CD4-positive, CD25-positive, alpha-beta regulatory T cell (primary cell): ENCODE measurements at regions not wholly inside any gene's neighbourhood (a gene's known extent, or its start where the extent isn't known, plus 50 kb on each side); places are given as distances from the start of the nearest gene placed in this dataset.

Source experiments
- ATAC-seq, 2 donors: fragments of 150-1000 bp; cut with Tn5 transposase; one replicate each; pipeline ENCODE4 v1.10.0; 2021; ENCODE audit warnings: low read depth in 2 of 2, moderate number of reproducible peaks in 2 of 2, moderate library complexity in 1 of 2
- DNase-seq, 3 donors: peaks; one replicate each; pipeline versions ENCODE4 v3.0.0 to v3.0.0-alpha.2; 2012 to 2022; ENCODE audit warnings: mixed read lengths in 1 of 3
- H3K27ac ChIP-seq: one replicate; pipeline ENCODE4 v1.7.0; 2013; ENCODE audit warnings: mild to moderate bottlenecking, low read length; ENCODE audit not compliant: insufficient read depth, poor library complexity, severe bottlenecking
- H3K27me3 ChIP-seq: one replicate; pipeline ENCODE4 v1.7.0; 2013; ENCODE audit warnings: low read length; ENCODE audit not compliant: control insufficient read depth, insufficient read depth
- H3K36me3 ChIP-seq: one replicate; pipeline ENCODE4 v1.7.0; 2013; ENCODE audit warnings: mild to moderate bottlenecking, low read length, moderate library complexity; ENCODE audit not compliant: control insufficient read depth, insufficient read depth
- H3K4me1 ChIP-seq: 2 replicates; pipeline ENCODE4 v1.7.0; 2013; ENCODE audit warnings: mild to moderate bottlenecking, low read length; ENCODE audit not compliant: insufficient read depth, control insufficient read depth, poor library complexity, severe bottlenecking
- H3K4me3 ChIP-seq: one replicate; pipeline ENCODE4 v1.7.0; 2013; ENCODE audit warnings: low read depth, mild to moderate bottlenecking, low read length, moderate library complexity
- H3K9me3 ChIP-seq, 2 experiments: 1 replicate in 1 of 2; 2 replicates in 1 of 2; pipeline ENCODE4 v1.7.0; 2013; ENCODE audit warnings: low read length in 2 of 2, mild to moderate bottlenecking in 1 of 2, moderate library complexity in 1 of 2; ENCODE audit not compliant: control insufficient read depth in 2 of 2
- H3K27ac Mint-ChIP-seq, 3 donors: one replicate each; pipeline ENCODE4 v1.8.0; 2020 to 2022; ENCODE audit warnings: mild to moderate bottlenecking in 3 of 3, mixed read lengths in 3 of 3, moderate library complexity in 2 of 3
- H3K27me3 Mint-ChIP-seq: one replicate; pipeline ENCODE4 v1.8.0; 2022; ENCODE audit warnings: mild to moderate bottlenecking, mixed read lengths
- H3K36me3 Mint-ChIP-seq: one replicate; pipeline ENCODE4 v1.8.0; 2020; ENCODE audit warnings: mixed read lengths
- H3K4me1 Mint-ChIP-seq, 4 donors: one replicate each; pipeline ENCODE4 v1.8.0; 2020 to 2022; ENCODE audit warnings: mixed read lengths in 4 of 4, mild to moderate bottlenecking in 1 of 4
- H3K4me3 Mint-ChIP-seq, 4 donors: one replicate each; pipeline ENCODE4 v1.8.0; 2020 to 2022; ENCODE audit warnings: mild to moderate bottlenecking in 4 of 4, mixed read lengths in 4 of 4, moderate library complexity in 3 of 4
- H3K9me3 Mint-ChIP-seq, 7 donors: one replicate each; pipeline ENCODE4 v1.8.0; 2020 to 2022; ENCODE audit warnings: mixed read lengths in 7 of 7, mild to moderate bottlenecking in 3 of 7, moderate library complexity in 2 of 7

DNA sequence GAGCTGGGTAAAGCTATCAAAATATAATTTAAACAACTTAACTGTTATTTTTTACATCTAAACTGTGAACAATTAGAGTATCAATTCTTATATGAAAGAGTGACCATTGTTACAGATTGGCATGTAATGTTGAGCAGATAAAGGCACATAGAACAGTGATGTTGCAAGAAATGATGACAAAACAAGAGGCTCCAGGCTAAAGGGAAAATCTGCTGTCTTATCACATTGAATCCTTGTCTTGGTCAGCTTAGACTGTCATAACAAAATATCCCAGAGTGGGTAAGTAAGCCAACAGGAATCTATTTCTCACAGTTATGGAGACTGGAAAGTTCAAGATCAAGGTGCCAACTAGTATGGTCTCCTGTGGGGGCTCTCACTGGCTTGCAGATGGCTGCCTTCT is 154.1 kb upstream of the PPP3CA start:
- peaks cover 4% of the 10 kb centered on the region for H3K27me3 Mint-ChIP-seq
- H3K27ac Mint-ChIP-seq = no peak overlapping the region
- H3K4me3 ChIP-seq = no peak overlapping the region
- no peak overlapping the region for H3K4me3 Mint-ChIP-seq
- no peaks in the 10 kb centered on the region for H3K9me3 ChIP-seq
- no peak overlapping the region for H3K27ac ChIP-seq
- no peaks in the 10 kb centered on the region for H3K4me1 Mint-ChIP-seq
- H3K4me1 ChIP-seq = no peaks in the 10 kb centered on the region
- no peaks in the 10 kb centered on the region for H3K27me3 ChIP-seq
- peaks cover 0 to 5% (median 2%) of the 10 kb centered on the region in 7 donors for H3K9me3 Mint-ChIP-seq
- H3K36me3 ChIP-seq = no peaks in the 10 kb centered on the region
- no peak for ATAC-seq
- no peak for DNase-seq
- H3K36me3 Mint-ChIP-seq = no peaks in the 10 kb centered on the region

- no peaks in the 10 kb centered on the region for H3K27me3 ChIP-seq
- no peak overlapping the region for H3K4me3 ChIP-seq
- DNase-seq (no peak), ATAC-seq (no peak)
- Mint-ChIP-seq H3K36me3 (no peaks in the 10 kb centered on the region), H3K4me1 (no peaks in the 10 kb centered on the region), H3K4me3 (no peak overlapping the region), H3K27me3 (peaks cover 4% of the 10 kb centered on the region), H3K9me3 (peaks cover 0 to 5% (median 0%) of the 10 kb centered on the region in 7 donors), H3K27ac (no peak overlapping the region)
- H3K9me3 ChIP-seq = no peaks in the 10 kb centered on the region
- no peak overlapping the region for H3K27ac ChIP-seq
- no peaks in the 10 kb centered on the region for H3K4me1 ChIP-seq
- no peaks in the 10 kb centered on the region for H3K36me3 ChIP-seq
Observed at GRCh38 chr4:101500742-101501141, 153.4 kb upstream of the PPP3CA start.

DNA sequence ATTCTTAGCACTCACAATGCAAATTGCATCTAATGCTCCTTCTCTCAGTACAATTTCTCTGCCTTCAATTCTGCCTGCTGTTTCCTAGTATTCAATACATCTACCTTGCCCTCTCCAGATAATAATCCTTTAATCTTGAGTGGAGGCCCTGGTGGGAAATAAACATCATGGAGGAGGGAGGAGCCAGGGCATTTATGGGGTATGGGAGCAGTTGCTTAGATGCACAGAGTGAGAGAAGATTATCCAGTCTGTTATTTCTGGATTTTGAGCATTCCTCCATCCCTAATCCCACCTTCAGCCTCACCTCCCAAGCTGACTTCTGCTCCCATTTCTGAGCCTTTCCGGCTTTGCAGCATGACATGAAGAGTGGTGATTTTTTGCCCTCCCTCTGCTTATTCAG is 127.9 kb upstream of the PPP3CA start:
- no peaks in the 10 kb centered on the region for H3K4me1 Mint-ChIP-seq
- peaks cover 0 to 4% (median 0%) of the 10 kb centered on the region in 7 donors for H3K9me3 Mint-ChIP-seq
- no peak for DNase-seq
- Histone ChIP-seq H3K4me3 (no peak overlapping the region), H3K27ac (no peak overlapping the region), H3K9me3 (no peaks in the 10 kb centered on the region), H3K27me3 (peaks cover 1% of the 10 kb centered on the region), H3K36me3 (no peaks in the 10 kb centered on the region), H3K4me1 (no peaks in the 10 kb centered on the region)
- no peak overlapping the region for H3K4me3 Mint-ChIP-seq
- no peak overlapping the region for H3K27ac Mint-ChIP-seq
- H3K36me3 Mint-ChIP-seq = no peaks in the 10 kb centered on the region
- H3K27me3 Mint-ChIP-seq = peaks cover 10% of the 10 kb centered on the region
- no peak for ATAC-seq

- H3K27me3 Mint-ChIP-seq = peaks cover 18% of the 10 kb centered on the region
- ATAC-seq (no peak), DNase-seq (no peak)
- no peaks in the 10 kb centered on the region for H3K4me1 Mint-ChIP-seq
- no peak overlapping the region for H3K4me3 Mint-ChIP-seq
- no peaks in the 10 kb centered on the region for H3K9me3 Mint-ChIP-seq
- Histone ChIP-seq H3K9me3 (no peaks in the 10 kb centered on the region), H3K36me3 (no peaks in the 10 kb centered on the region), H3K27me3 (peaks cover 6% of the 10 kb centered on the region), H3K4me3 (no peak overlapping the region), H3K4me1 (no peaks in the 10 kb centered on the region), H3K27ac (no peak overlapping the region)
- no peaks in the 10 kb centered on the region for H3K36me3 Mint-ChIP-seq
- H3K27ac Mint-ChIP-seq = no peak overlapping the region
Observed at GRCh38 chr4:101471201-101471600, 123.9 kb upstream of the PPP3CA start.

DNA sequence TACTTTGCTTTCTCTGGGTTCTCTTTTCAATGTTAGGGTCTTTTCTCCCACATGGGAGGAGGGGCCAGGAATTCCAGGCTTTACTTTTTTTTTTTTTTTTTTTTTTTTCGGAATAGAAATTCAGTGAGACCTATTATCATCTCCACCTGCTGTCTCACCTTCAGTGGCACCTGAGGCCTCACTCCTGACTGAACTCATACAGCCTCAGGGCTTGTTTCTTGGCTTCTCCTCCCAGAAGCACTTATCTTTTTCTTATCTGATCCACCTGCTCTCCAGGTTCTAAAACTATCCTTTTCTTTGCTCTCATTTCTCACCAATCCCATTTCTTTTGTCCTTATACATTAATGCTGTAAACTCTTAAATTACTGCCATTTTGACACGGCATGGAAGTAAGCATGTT is 117.3 kb upstream of the PPP3CA start:
- ATAC-seq = no peak
- H3K27ac Mint-ChIP-seq = no peak overlapping the region
- no peaks in the 10 kb centered on the region for H3K4me1 Mint-ChIP-seq

GRCh38 chr4:101458914-101459313 is 111.6 kb upstream of the PPP3CA start:
- Histone ChIP-seq H3K27me3 (peaks cover 2% of the 10 kb centered on the region), H3K36me3 (no peaks in the 10 kb centered on the region), H3K4me3 (no peak overlapping the region), H3K4me1 (no peaks in the 10 kb centered on the region), H3K9me3 (no peaks in the 10 kb centered on the region), H3K27ac (no peak overlapping the region)
- Mint-ChIP-seq H3K27me3 (peaks cover 14% of the 10 kb centered on the region), H3K4me1 (no peaks in the 10 kb centered on the region), H3K27ac (no peak overlapping the region), H3K4me3 (no peak overlapping the region), H3K36me3 (no peaks in the 10 kb centered on the region), H3K9me3 (peaks cover 0 to 10% (median 4%) of the 10 kb centered on the region in 7 donors)
- no peak for ATAC-seq
- no peak for DNase-seq

More for the DNA sequence above, 117.3 kb upstream of the PPP3CA start:
- H3K27me3 ChIP-seq = peaks cover 8% of the 10 kb centered on the region
- Mint-ChIP-seq H3K9me3 (peaks cover 0 to 6% (median 0%) of the 10 kb centered on the region in 7 donors), H3K36me3 (no peaks in the 10 kb centered on the region), H3K4me3 (no peak overlapping the region), H3K27me3 (peaks cover 26% of the 10 kb centered on the region)
- no peaks in the 10 kb centered on the region for H3K9me3 ChIP-seq
- no peak for DNase-seq
- no peaks in the 10 kb centered on the region for H3K36me3 ChIP-seq
- H3K4me1 ChIP-seq = no peaks in the 10 kb centered on the region
- H3K4me3 ChIP-seq = no peak overlapping the region
- no peak overlapping the region for H3K27ac ChIP-seq

GRCh38 chr4:101458473-101458872 is 111.1 kb upstream of the PPP3CA start:
- H3K4me1 Mint-ChIP-seq = no peaks in the 10 kb centered on the region
- peaks cover 14% of the 10 kb centered on the region for H3K27me3 Mint-ChIP-seq
- H3K36me3 ChIP-seq = no peaks in the 10 kb centered on the region
- H3K27me3 ChIP-seq = peaks cover 2% of the 10 kb centered on the region
- H3K27ac Mint-ChIP-seq = no peak overlapping the region
- no peak overlapping the region for H3K27ac ChIP-seq
- ATAC-seq (no peak), DNase-seq (no peak)
- no peak overlapping the region for H3K4me3 ChIP-seq
- H3K9me3 ChIP-seq = no peaks in the 10 kb centered on the region
- H3K9me3 Mint-ChIP-seq = peaks cover 0 to 10% (median 4%) of the 10 kb centered on the region in 7 donors
- no peaks in the 10 kb centered on the region for H3K4me1 ChIP-seq
- no peaks in the 10 kb centered on the region for H3K36me3 Mint-ChIP-seq
- H3K4me3 Mint-ChIP-seq = no peak overlapping the region

- DNase-seq = no peak
- H3K27me3 Mint-ChIP-seq = peaks cover 26% of the 10 kb centered on the region
- no peak for ATAC-seq
- Histone ChIP-seq H3K27me3 (peaks cover 4% of the 10 kb centered on the region), H3K27ac (no peak overlapping the region), H3K36me3 (no peaks in the 10 kb centered on the region), H3K9me3 (no peaks in the 10 kb centered on the region), H3K4me1 (no peaks in the 10 kb centered on the region), H3K4me3 (no peak overlapping the region)
- H3K36me3 Mint-ChIP-seq = no peaks in the 10 kb centered on the region
- H3K27ac Mint-ChIP-seq = no peak overlapping the region
- no peak overlapping the region for H3K4me3 Mint-ChIP-seq
- H3K9me3 Mint-ChIP-seq = peaks cover 0 to 2% (median 0%) of the 10 kb centered on the region in 7 donors
- no peaks in the 10 kb centered on the region for H3K4me1 Mint-ChIP-seq
Observed at GRCh38 chr4:101451086-101451485, 103.8 kb upstream of the PPP3CA start.
